ENCODE measurements at regions not wholly inside any gene's neighbourhood (a gene's known extent, or its start where the extent isn't known, plus 50 kb on each side); places are given as distances from the start of the nearest gene placed in this dataset.

- TF ChIP-seq TBL1XR1 (IDR thresholded peaks at IDR 0.05; ENCODE audit: low read depth, low read length): no peak
- TF ChIP-seq POLR2AphosphoS5 (IDR thresholded peaks at IDR 0.05; ENCODE audit: low read length): no peak
- no peak for TF ChIP-seq SREBF2 (IDR thresholded peaks at IDR 0.05; ENCODE audit: low read length)
- TF ChIP-seq CTCF (IDR thresholded peaks at IDR 0.05 in 2 of 3, conservative IDR thresholded peaks at IDR 0.05 in 1 of 3; ENCODE audit: control insufficient read depth in 2 of 3, extremely low read depth in 1 of 3, insufficient read depth in 1 of 3, low read depth in 3 of 3, low read length in 3 of 3): no peak
- TF ChIP-seq ZZZ3 (IDR thresholded peaks at IDR 0.05; ENCODE audit: control insufficient read depth, insufficient read length, low read depth): no peak
- TF ChIP-seq TAF1 (IDR thresholded peaks at IDR 0.05; ENCODE audit: borderline replicate concordance, low read depth, low read length): no peak
- no peak for TF ChIP-seq FOS (IDR thresholded peaks at IDR 0.05; ENCODE audit: borderline replicate concordance, extremely low read depth, insufficient read length)
- TF ChIP-seq NKRF (conservative IDR thresholded peaks at IDR 0.05): no peak
- TF ChIP-seq CREB1 (IDR thresholded peaks at IDR 0.05; ENCODE audit: low read depth): no peak
- no peak for TF ChIP-seq ELK1 (IDR thresholded peaks at IDR 0.05; ENCODE audit: low read depth, low read length)
- no peak for TF ChIP-seq PAX5 (IDR thresholded peaks at IDR 0.05; ENCODE audit: borderline replicate concordance, low read depth, low read length)
- no peak for TF ChIP-seq USF1 (IDR thresholded peaks at IDR 0.05; ENCODE audit: borderline replicate concordance, extremely low read length, insufficient read depth, low read depth, low read length)
- no peak for TF ChIP-seq BRCA1 (IDR thresholded peaks at IDR 0.05; ENCODE audit: low read depth, low read length)
Observed at GRCh38 chr1:29712801-29713200, 476.5 kb downstream of the PTPRU start.
